NOMO-1 (cell line): ENCODE measurements at regions not wholly inside any gene's neighbourhood (a gene's known extent, or its start where the extent isn't known, plus 50 kb on each side); places are given as distances from the start of the nearest gene placed in this dataset.
"Not testable (repeated sequence)": the region's sequence is repeated elsewhere in the genome, so short reads cannot be mapped to it uniquely, and the experiment has no call there.

ENCODE experiments used
- DNase-seq, 2 experiments: peaks; one replicate each; lab custom pipeline; 2025; ENCODE audit not compliant: unreplicated experiment in 2 of 2; lab: John Stamatoyannopoulos, UW

DNA sequence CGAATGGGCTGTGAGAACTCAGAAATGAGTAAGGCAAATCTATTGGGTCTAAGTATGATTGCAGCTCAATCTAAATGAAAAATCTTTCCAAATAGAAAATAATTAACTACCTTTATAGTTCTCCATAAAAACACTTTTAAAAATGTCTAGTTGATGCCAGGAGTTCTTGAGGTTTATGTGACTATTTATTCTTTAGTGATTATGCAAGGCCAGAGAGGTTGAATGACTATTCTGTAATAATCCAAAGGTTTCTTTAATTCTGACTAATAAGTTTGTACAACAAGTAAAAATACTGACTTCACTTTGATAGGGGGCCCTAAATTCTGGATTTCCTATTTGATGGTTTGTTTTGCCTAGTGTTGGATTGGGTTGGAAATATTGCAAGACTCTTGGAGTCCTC is 461.2 kb downstream of the EPM2A start:
- DNase-seq = no peak

DNA sequence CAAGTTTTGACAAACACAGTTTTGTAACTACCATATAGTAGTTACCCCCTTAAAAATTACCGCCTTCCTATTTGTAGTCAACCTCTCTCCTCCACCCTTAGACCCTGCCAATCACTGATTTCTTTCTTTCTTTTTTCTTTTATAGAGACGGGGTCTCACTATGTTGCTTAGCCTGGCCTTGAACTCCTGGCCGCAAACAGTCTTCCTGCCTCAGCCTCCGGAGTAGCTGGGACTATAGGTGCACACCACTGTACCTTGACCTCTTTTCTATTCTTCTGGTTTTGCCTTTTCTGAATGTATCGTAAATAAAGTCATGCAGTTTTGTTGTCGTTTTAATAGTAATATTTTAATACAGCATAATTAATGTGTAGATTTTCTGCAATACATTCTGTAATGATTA is 460.3 kb downstream of the EPM2A start:
- DNase-seq = no peak

DNA sequence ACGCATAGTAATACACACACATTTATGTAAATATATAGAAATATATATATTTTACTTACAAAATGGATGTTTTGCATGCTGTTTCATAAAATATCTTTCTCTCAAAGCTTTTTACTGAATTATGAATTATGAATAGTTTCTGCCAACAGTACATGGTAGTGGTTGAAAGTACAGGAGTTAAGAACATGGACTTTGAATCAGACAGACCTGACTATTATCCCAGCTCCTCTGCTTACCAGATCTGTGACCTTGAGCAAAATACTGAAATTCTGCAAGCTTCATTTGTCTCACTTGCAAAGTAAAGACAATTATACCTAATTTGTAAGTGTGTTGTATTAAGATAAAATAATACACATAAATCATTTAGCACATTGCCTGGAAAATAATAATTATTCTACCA is 459.5 kb downstream of the EPM2A start:
- no peak for DNase-seq

DNA sequence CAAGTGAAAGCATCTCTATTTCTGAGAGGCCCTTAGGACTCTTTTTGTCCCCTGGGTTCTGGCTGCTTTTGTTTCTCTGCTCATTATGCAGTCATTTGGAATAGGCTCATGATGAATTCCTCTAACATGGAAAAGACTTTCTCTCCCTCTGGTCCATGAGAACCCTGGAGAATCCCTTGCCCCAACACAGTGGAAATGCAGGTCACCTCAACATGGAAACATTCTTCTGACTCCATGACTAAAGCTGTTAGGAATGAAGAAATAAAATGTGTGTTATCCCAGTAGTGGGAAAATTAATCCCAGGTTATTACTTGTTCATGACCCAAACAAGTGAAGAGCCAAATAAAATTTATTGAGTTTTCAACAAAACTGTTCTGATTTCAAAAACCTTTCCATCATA is 458.6 kb downstream of the EPM2A start:
- no peak for DNase-seq

DNA sequence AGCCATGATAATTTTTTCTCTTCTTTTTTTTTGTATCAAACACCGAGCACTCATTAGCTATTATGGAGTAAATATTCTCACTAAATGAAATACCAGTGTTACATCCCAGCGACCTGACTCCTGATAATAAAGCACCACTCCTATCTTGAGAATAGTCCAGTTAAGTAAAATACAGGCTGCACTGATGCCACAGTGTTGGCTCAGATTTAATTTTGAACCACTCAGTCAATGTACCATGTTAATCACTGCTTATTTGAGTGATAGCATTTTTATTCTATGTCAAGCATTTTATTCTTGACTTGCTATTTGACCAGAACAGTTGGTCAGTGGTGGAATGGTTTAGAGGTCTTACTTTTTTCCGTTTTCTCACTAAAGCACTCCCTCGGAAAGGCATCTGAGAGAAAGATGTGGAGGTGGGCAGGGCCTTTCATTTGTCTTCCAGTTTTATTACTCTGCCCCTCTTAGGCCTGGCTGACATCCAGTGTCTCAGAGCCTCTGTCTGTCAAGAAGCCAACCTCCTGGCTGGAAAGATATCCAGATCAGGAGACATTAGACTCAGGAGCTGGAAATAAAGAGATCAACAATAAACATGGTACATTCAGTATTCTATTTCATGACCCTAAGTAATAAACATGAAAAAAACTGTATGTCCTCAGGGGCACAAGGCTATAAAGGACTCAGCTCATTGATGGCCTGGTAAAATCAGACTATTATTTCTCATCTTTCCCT is 457.8 kb downstream of the EPM2A start:
- DNase-seq = no peak

DNA sequence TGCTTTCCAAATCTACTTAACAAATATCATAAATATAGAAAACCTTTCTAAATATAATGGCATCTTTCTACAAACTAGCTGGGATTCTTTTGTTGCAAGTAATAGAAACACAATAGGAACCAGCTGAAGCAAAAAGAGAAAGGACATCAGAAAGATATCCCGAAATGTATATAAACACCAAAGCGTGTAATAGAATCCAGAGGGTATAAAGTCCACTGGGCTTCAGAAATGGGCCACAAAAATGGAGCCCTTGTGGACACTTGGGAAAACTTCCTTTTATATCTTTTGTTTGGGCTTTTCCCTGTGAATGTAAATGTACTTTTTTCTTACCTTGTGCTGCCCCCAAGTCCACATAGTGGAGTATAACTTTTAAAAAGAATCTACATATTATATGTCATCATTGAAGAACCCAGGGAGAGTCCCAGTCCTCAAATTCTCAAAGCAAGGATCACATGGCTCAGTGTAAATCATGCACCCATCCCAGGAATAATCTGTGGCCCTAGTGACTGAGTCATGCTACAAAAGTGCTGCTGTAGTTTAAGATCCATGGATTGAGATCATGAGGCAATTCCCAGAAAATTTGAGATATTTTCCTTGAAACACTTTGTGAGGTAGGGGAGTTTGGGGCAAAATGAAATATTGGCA is 457.0 kb downstream of the EPM2A start:
- no peak for DNase-seq

DNA sequence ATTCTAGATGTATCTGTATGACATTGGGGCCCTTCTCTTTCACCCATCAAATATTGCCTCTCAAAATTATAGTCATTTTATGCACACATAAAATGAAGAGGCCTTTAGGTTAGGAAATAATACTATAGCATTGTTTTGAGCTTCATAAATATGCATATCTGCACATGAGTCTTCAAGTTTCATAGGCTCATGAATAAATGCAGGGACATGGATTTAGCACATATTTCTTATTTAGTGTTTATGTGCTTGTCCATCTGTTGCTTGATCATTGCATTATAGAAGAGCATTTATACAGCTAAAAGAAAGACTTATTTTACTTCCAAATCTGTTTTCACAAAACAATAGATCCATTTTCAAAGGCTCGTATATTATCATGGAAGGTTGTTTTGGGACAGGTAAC is 455.8 kb downstream of the EPM2A start:
- no peak for DNase-seq

DNA sequence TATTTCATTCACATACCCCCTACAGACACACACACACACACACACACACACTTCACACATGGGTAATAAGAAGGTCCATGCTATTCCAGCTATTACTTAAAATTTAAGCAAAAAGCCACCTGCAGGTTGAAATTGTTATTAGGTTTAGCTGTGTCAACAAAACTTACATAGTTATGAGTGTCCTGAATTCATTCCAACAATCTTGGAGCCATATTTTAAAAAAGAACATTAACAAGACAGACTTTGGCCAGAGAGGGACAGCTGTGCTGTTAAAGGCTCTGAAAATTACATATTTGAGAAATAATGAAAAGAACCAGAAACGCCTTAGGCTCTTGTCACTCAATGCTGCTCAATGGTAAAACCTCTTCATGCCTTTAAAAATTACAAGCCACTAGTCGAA is 455.3 kb downstream of the EPM2A start:
- no peak for DNase-seq

DNA sequence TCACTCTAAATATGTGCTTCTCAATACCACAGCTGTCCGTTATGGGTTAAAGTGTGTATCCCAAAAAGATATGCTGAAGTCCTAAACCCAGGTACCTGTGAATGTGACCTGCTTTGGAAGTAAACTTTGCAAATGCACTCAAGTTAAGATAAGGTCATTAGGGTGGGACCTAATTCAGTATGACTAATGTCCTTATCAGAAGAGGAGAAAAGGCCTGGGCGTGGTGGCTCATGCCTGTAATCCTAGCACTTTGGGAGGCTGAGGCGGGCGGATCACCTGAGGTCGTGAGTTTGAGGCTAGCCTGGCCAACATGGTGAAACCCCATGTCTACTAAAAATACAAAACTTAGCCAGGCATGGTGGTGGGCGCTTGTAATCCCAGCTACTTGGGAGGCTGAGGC is 452.1 kb downstream of the EPM2A start:
- DNase-seq = not testable (repeated sequence)

DNA sequence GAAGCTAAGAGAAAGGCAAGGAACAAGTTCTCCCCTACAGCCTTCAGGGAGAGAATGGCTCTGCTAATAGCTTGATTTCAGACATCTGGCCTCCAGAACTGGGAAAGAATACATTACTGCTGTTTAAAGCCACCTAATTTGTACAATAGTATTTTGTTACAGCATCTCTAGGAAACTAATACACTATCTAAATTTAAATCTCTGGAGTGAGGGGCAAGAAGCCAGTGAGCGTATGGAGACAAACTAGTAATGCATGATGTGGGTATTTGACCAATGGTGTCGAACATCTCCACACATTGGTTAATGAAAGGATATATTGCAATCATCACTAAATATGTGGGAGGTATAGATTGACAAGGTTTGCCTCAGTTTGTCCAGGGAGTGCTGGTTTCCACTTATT is 451.5 kb downstream of the EPM2A start:
- no peak for DNase-seq

DNA sequence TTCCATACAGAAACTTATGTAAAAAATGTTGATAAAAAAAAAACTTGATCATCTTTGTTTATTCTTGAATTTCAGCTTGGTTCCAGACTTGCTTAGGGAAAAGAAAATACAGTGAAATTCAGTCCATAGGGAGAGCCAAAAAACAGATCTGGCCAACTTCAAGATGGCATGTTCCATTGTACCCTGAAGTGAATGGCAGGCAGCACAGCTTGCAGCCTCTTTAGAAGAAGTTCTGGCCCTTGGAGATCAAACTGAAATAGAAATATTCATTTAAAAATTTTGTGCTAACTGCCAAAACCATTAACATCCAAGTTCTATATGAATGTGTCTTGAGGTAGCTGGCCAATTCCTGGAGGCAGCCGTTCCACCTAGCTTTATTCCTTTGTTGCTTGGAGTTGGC is 448.4 kb downstream of the EPM2A start:
- DNase-seq = no peak

DNA sequence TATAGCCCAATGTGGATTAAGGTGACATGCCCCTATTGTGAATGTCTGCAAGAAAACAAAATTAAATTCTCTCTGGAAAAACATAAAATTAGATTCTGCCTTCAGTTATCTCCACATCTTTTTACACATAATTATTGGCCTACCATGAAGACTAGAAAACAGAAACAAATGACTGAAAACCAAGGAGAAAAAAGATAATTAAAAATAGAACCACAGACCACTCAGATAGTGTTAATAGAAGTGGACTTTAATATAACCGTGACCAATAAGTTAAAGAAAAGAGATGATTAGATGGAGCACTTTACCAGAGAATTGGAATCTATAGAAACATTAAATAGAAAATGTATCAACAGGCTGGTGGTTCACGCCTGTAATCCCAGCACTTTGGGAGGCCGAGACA is 445.7 kb downstream of the EPM2A start:
- no peak for DNase-seq

DNA sequence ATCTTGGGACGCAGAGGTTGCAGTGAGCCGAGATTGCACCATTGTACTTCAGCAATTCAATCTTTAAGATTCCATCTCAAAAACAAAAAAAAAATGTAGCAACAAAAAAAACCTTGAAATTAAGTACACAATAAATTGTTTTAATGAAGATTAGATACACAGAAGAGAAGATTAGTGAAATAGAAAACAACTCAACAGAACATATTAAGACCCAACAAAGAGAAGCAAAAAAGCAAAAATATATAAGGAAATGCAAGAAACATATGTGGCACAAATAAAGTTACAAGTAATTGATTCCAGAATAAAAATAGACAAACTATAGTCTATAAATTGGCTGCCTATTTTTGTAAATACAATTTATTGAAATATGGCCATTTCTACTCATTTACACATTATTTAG is 445.2 kb downstream of the EPM2A start:
- no peak for DNase-seq

DNA sequence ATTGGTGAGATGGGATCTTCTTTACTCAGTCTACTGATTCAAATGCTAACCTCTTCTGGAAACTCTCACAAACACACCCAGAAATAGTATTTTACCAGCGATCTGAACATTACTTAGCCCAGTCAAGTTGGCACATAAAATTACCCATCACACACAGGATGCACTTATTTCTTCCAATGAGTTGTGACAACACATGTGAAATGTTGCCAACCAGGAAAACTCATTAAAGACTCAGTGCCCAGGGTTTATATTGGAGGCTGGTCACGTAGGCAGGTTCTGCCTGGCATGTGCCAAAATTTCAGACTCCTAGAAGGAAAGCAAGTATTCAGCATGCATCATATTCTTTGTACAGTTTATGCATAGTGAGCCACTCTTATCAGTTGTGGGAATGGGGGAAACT is 443.3 kb downstream of the EPM2A start:
- DNase-seq = no peak

DNA sequence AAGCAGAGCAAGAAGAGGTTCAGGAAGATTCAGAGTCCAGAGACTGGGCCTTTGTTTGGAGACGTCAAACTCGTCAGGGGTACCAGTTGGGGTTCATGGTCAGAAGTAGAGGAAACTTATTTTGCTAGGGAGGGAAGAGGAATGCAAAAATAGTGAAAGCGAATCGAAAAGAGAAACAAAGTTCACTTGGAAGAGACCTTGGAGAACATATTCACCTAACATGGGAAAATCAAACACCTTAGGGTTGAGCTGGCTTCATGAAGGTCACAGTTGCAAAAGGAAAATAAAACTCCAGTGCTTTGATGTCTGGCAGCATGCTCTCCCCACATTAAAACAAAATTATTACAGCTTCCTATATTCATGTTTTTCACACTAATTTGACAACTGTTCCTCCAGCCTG is 440.4 kb downstream of the EPM2A start:
- no peak for DNase-seq

DNA sequence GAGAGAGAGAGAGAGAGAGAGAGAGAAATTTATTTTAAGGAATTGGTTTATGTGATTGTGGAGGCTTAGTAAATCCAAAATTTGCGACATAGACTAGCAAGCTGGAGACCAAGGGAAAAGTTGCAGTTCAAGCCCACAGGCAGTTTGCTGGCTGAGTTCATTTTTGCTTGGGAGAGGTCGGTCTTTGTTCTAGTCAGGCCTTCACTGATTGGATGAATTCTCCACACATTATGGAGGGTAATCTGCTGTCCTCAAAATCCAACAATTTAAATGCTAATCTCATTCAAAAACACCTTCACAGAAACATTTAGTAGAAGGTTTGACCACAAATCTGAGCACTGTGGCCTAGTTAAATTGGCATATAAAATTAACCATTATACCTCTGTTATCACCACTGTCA is 439.6 kb downstream of the EPM2A start:
- DNase-seq = no peak

DNA sequence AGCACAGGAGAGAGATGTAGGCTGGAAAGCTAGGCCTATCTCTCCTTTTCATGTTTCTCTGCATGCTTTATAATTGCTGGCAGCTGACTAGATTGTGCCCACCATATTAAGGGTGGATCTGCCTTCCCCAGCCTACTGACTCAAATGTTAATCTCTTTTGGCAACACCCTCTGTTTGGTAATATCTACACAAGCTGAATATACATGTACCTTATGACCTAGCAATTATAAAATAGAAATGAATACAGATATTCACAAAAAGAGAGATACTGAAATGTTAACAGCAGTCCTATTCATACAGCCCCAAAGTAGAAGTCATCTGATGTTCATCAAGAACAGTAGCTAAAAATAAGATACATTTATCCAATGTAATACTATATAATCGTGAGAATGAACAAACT is 429.6 kb downstream of the EPM2A start:
- no peak for DNase-seq

DNA sequence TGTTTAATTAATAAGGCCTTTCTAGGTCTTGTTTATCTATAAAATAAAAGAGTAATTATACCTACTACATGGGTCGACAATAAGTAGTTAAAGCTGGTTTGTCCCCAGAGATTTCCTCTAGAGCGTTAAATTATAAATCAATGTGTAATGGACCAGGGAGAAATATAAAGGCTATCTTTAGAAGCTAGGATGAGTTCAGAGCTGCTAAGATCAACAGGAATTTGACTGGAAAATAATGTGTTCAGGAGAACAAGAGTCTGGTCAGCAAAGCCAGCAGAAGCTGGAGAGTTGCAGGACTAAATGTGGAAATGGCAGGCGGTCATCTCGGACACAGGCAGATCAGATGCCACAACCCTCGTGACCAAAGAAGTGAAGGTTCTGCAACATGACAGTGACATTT is 428.8 kb downstream of the EPM2A start:
- no peak for DNase-seq

DNA sequence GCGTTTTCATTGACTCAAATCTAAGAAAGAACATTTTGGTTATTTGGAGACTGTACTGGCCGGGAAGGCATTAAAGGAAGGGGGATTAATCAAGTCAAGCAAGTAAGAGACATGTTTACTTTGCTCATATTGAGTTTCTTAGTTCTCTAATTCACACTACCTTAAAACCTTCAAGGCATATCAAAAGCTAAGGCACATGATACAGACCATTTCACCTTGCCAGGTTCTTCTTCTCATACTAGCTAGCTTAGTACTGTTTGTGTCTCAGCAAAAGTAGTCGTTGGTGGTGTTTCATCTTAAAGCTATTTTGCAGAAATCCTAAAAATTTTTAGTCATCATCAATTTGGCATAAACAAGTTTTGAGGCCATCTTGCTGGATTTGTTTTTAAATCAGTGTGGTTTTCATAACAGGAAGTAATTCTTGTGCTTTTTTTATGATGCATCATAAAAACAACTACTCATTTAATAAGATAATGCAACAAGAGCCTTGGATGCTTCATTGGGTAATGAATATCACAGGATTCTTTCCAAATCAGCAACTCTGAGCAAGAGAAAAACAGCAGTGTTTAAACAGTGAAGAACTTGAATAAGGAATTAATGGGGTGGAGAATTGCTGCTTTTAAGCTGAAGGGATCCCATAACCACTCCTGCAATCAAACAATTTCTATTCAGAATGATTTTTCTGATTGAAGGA is 425.3 kb downstream of the EPM2A start:
- DNase-seq = no peak

DNA sequence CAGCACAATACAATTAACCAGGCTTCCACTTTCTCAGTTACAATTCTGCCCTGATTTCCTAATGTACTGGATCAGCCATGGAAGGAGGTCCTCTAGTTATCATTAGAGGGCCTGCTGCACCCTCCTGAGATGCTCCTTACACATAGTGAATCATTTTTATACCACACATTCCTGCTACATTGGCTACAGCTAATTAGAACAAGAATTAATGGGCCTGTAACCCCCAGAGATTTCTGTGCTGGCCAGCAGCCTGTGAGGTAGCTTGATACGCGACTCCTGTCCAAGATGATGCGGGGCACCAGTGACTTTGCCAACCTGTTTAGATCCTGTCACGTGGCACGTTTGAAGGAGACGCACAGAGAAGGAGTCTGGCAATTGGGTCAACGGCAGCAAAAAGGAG is 422.8 kb downstream of the EPM2A start:
- DNase-seq = no peak

DNA sequence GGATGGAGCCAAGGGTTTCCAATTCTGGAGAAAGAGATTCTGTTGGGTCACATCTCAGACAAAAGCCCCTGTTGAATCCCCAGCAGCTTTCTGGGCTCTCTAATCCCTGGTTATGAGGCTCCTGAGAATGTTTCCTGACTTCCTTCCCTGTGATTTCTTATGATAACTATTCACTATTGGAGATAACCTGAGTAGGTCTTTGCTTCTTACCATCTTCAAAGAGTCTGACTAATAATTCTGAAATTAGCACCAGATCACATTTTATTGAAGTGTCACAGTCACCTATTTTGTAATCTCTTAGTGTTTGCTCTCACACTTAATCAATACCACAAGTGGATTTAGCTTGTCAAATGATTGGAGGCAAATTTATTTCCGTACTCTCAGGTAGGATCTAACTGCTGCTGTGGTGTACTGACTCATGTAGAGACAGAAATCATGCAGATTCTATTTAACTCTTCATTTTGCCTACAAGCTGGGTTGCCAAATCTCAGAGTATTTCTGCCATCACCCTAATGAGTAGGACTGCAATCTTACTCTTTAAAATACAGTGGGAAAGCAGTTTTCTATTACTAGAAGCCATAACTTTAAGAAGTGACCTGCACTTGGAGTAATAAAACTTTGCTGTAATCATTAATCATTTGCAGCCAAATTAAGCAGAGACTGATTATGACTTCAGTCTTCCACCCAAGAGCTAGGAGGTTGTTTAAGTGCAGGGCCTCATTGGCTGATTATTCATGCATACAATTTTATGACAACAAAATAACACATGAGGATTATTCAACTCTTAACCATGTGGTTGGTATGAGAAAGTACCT is 422.1 kb downstream of the EPM2A start:
- DNase-seq = no peak
